Ovary (tissue), 3 donors: ENCODE measurements at regions not wholly inside any gene's neighbourhood (a gene's known extent, or its start where the extent isn't known, plus 50 kb on each side); places are given as distances from the start of the nearest gene placed in this dataset.

ENCODE experiments used
- EP300 ChIP-seq: sonication (generic); formaldehyde crosslinking; IDR thresholded peaks from one replicate; pipeline ENCODE4 v1.6.1; 2017; ENCODE audit warnings: antibody characterized with exemption
- TF ChIP-seq, protein P1 (sequence below), 3 donors: fragments of 450-650 bp in 2 of 3; fragments of 200-600 bp in 1 of 3; IDR thresholded peaks; one replicate each; pipeline versions ENCODE4 v1.5.1 to v1.8.0; 2016 to 2022; ENCODE audit warnings: antibody characterized with exemption in 3 of 3, mild to moderate bottlenecking in 1 of 3
- donor health status: DM: no; HTN: no; CAD: no.

DNA sequence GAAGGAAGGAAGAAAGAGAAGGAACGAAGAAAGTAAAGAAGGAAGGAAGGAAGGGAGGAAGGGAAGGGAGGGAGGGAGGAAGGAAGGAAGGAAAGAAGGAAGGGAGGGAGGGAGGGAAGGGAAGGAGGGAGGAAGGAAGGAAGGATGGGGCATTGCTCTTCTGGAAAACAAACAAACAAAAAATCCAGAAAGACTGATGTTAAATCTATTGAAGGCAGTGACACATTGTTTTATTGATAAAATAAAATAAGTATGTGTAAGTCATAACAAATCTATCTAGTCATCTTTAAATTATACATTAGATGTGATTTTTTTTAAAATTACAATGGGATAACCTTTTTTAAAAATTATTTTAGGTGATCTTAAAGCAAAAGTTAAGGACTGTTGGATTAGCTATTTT, 1245.5 kb downstream of the STIM2 start:
- TF ChIP-seq EP300, result no peak
- TF ChIP-seq, protein P1, sequence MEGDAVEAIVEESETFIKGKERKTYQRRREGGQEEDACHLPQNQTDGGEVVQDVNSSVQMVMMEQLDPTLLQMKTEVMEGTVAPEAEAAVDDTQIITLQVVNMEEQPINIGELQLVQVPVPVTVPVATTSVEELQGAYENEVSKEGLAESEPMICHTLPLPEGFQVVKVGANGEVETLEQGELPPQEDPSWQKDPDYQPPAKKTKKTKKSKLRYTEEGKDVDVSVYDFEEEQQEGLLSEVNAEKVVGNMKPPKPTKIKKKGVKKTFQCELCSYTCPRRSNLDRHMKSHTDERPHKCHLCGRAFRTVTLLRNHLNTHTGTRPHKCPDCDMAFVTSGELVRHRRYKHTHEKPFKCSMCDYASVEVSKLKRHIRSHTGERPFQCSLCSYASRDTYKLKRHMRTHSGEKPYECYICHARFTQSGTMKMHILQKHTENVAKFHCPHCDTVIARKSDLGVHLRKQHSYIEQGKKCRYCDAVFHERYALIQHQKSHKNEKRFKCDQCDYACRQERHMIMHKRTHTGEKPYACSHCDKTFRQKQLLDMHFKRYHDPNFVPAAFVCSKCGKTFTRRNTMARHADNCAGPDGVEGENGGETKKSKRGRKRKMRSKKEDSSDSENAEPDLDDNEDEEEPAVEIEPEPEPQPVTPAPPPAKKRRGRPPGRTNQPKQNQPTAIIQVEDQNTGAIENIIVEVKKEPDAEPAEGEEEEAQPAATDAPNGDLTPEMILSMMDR (IDR thresholded peaks at IDR 0.05), result no peak
